ENCODE measurements at regions not wholly inside any gene's neighbourhood (a gene's known extent, or its start where the extent isn't known, plus 50 kb on each side); places are given as distances from the start of the nearest gene placed in this dataset.

GRCh38 chr6:88244721-88245120 is 78.6 kb upstream of the CNR1 start:
- Histone ChIP-seq H3K36me3 (ENCODE audit: control insufficient read depth in 2 of 2, extremely low read depth in 1 of 2, insufficient read depth in 2 of 2, low read length in 2 of 2) (no peaks in the 10 kb centered on the region), H4K20me1 (ENCODE audit: control insufficient read depth, extremely low read depth, insufficient read depth, low read length) (no peaks in the 10 kb centered on the region), H3K27me3 (ENCODE audit: control insufficient read depth, extremely low read depth, insufficient read depth, low read length) (no peaks in the 10 kb centered on the region), H2AFZ (ENCODE audit: control insufficient read depth, low read length) (no peak overlapping the region), H3K9ac (ENCODE audit: control insufficient read depth, extremely low read depth, insufficient read depth, low read length) (no peak overlapping the region), H3K79me2 (ENCODE audit: control insufficient read depth, insufficient read depth, low read length) (no peaks in the 10 kb centered on the region), H3K4me2 (ENCODE audit: control insufficient read depth, extremely low read depth, insufficient read depth, low read depth, low read length) (no peak overlapping the region), H3K4me3 (ENCODE audit: control insufficient read depth in 2 of 3, extremely low read depth in 1 of 3, insufficient read depth in 2 of 3, low read depth in 1 of 3, low read length in 3 of 3) (no peak overlapping the region), H3K4me1 (ENCODE audit: control insufficient read depth, extremely low read depth, insufficient read depth, low read length) (no peaks in the 10 kb centered on the region), H3K9me1 (ENCODE audit: control insufficient read depth, extremely low read depth, insufficient read depth, low read length) (no peaks in the 10 kb centered on the region), H3K27ac (ENCODE audit: control insufficient read depth, insufficient read depth, low read length) (no peak overlapping the region), H3K9me3 (ENCODE audit: control insufficient read depth, low read depth, low read length) (no peaks in the 10 kb centered on the region)
- dilution Hi-C loops (cut with MboI; ENCODE audit: extremely low pct_ligation_motif_present, low sequenced_read_pairs), result no loop called here
- FAIRE-seq (no peak), DNase-seq (ENCODE audit: low read depth, low spot score) (no peak)
- no peak for TF ChIP-seq EZH2 (IDR thresholded peaks at IDR 0.05; ENCODE audit: low read length)
- TF ChIP-seq, protein P1, sequence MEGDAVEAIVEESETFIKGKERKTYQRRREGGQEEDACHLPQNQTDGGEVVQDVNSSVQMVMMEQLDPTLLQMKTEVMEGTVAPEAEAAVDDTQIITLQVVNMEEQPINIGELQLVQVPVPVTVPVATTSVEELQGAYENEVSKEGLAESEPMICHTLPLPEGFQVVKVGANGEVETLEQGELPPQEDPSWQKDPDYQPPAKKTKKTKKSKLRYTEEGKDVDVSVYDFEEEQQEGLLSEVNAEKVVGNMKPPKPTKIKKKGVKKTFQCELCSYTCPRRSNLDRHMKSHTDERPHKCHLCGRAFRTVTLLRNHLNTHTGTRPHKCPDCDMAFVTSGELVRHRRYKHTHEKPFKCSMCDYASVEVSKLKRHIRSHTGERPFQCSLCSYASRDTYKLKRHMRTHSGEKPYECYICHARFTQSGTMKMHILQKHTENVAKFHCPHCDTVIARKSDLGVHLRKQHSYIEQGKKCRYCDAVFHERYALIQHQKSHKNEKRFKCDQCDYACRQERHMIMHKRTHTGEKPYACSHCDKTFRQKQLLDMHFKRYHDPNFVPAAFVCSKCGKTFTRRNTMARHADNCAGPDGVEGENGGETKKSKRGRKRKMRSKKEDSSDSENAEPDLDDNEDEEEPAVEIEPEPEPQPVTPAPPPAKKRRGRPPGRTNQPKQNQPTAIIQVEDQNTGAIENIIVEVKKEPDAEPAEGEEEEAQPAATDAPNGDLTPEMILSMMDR (optimal IDR thresholded peaks at IDR 0.05 in 1 of 3, IDR thresholded peaks at IDR 0.05 in 1 of 3, conservative IDR thresholded peaks at IDR 0.05 in 1 of 3; ENCODE audit: extremely low read depth in 1 of 3, insufficient read depth in 2 of 3, low read length in 3 of 3), result no peak

- dilution Hi-C loops (cut with MboI; ENCODE audit: extremely low pct_ligation_motif_present, low sequenced_read_pairs), result no loop called here
- H3K4me2 ChIP-seq (ENCODE audit: control insufficient read depth, extremely low read depth, insufficient read depth, low read depth, low read length), result no peak overlapping the region
- TF ChIP-seq EZH2 (IDR thresholded peaks at IDR 0.05; ENCODE audit: low read length), result no peak
- TF ChIP-seq, protein P1 (optimal IDR thresholded peaks at IDR 0.05 in 1 of 3, IDR thresholded peaks at IDR 0.05 in 1 of 3, conservative IDR thresholded peaks at IDR 0.05 in 1 of 3; ENCODE audit: extremely low read depth in 1 of 3, insufficient read depth in 2 of 3, low read length in 3 of 3), result no peak
These were observed 72.8 kb upstream of the CNR1 start for GRCh38 chr6:88238901-88239300.

More at GRCh38 chr6:88238901-88239300, 72.8 kb upstream of the CNR1 start:
- no peak overlapping the region for H3K27ac ChIP-seq (ENCODE audit: control insufficient read depth, insufficient read depth, low read length)
- DNase-seq (ENCODE audit: low read depth, low spot score) (no peak), FAIRE-seq (no peak)
- H2AFZ ChIP-seq (ENCODE audit: control insufficient read depth, low read length), result no peak overlapping the region
- H3K9me1 ChIP-seq (ENCODE audit: control insufficient read depth, extremely low read depth, insufficient read depth, low read length), result no peaks in the 10 kb centered on the region
- no peaks in the 10 kb centered on the region for H3K4me1 ChIP-seq (ENCODE audit: control insufficient read depth, extremely low read depth, insufficient read depth, low read length)
- H3K36me3 ChIP-seq (ENCODE audit: control insufficient read depth in 2 of 2, extremely low read depth in 1 of 2, insufficient read depth in 2 of 2, low read length in 2 of 2), result no peaks in the 10 kb centered on the region
- no peaks in the 10 kb centered on the region for H3K9me3 ChIP-seq (ENCODE audit: control insufficient read depth, low read depth, low read length)
- H4K20me1 ChIP-seq (ENCODE audit: control insufficient read depth, extremely low read depth, insufficient read depth, low read length), result no peaks in the 10 kb centered on the region
- no peaks in the 10 kb centered on the region for H3K79me2 ChIP-seq (ENCODE audit: control insufficient read depth, insufficient read depth, low read length)
- no peak overlapping the region for H3K4me3 ChIP-seq (ENCODE audit: control insufficient read depth in 2 of 3, extremely low read depth in 1 of 3, insufficient read depth in 2 of 3, low read depth in 1 of 3, low read length in 3 of 3)
- no peaks in the 10 kb centered on the region for H3K27me3 ChIP-seq (ENCODE audit: control insufficient read depth, extremely low read depth, insufficient read depth, low read length)
- H3K9ac ChIP-seq (ENCODE audit: control insufficient read depth, extremely low read depth, insufficient read depth, low read length), result no peak overlapping the region
